ENCODE measurements at regions not wholly inside any gene's neighbourhood (a gene's known extent, or its start where the extent isn't known, plus 50 kb on each side); places are given as distances from the start of the nearest gene placed in this dataset.

- TF ChIP-seq ZNF518A (tag by site-specific recombination; conservative IDR thresholded peaks at IDR 0.05; ENCODE audit: low read depth) (no peak), ATF2 (tag by site-specific recombination; IDR thresholded peaks at IDR 0.05; ENCODE audit: low read depth) (no peak), ZNF394 (tag by site-specific recombination; IDR thresholded peaks at IDR 0.05; ENCODE audit: borderline replicate concordance) (no peak), ZIC2 (tag by site-specific recombination; IDR thresholded peaks at IDR 0.05) (no peak), ZNF501 (tag by site-specific recombination; IDR thresholded peaks at IDR 0.05) (no peak), ZSCAN5A (tag by site-specific recombination; IDR thresholded peaks at IDR 0.05) (no peak), ZNF211 (tag by site-specific recombination; IDR thresholded peaks at IDR 0.05; ENCODE audit: low read depth) (no peak)
These were observed 182.5 kb downstream of the ZC3H11B start (continued) for GRCh38 chr1:219430419-219430818.

GRCh38 chr1:219428651-219429050 lies 184.3 kb downstream of the ZC3H11B start:
- H3K9me3 ChIP-seq (ENCODE audit: control insufficient read depth, insufficient read depth, low read depth, low read length): no peaks in the 10 kb centered on the region
- H3K4me1 ChIP-seq (ENCODE audit: control insufficient read depth, insufficient read depth, low read length): no peaks in the 10 kb centered on the region
- no peak for TF ChIP-seq ZNF707 (tag by site-specific recombination; IDR thresholded peaks at IDR 0.05)
- no peak for TF ChIP-seq ZNF146 (tag by site-specific recombination; IDR thresholded peaks at IDR 0.05)
- ChIA-PET POLR2A (no interaction called here), CTCF (interaction anchor here (0.6 to 3.9 kb wide), 2 partner anchors 11 to 49 kb away, joined by 3 to 24 read pairs; no protein-coding TSS in a partner anchor)
- H3K36me3 ChIP-seq (ENCODE audit: control insufficient read depth in 2 of 2, insufficient read depth in 1 of 2, low read length in 2 of 2): no peaks in the 10 kb centered on the region
- no peak overlapping the region for H3K4me3 ChIP-seq (ENCODE audit: low read depth, low read length)
- no peak overlapping the region for H3K27ac ChIP-seq (ENCODE audit: extremely low read depth, low read depth, low read length)

GRCh38 chr1:219427989-219428388 lies 184.9 kb downstream of the ZC3H11B start:
- Histone ChIP-seq H3K27ac (ENCODE audit: extremely low read depth, low read depth, low read length) (no peak overlapping the region), H3K9me3 (ENCODE audit: control insufficient read depth, insufficient read depth, low read depth, low read length) (no peaks in the 10 kb centered on the region), H3K4me3 (ENCODE audit: low read depth, low read length) (no peak overlapping the region), H3K4me1 (ENCODE audit: control insufficient read depth, insufficient read depth, low read length) (no peaks in the 10 kb centered on the region), H3K36me3 (ENCODE audit: control insufficient read depth in 2 of 2, insufficient read depth in 1 of 2, low read length in 2 of 2) (no peaks in the 10 kb centered on the region)
- TF ChIP-seq ZNF664 (tag by site-specific recombination; IDR thresholded peaks at IDR 0.05) (no peak), HIC1 (tag by site-specific recombination; IDR thresholded peaks at IDR 0.05) (no peak), SP7 (tag by site-specific recombination; IDR thresholded peaks at IDR 0.05) (no peak), ZNF223 (tag by site-specific recombination; IDR thresholded peaks at IDR 0.05) (no peak), ZNF23 (tag by site-specific recombination; IDR thresholded peaks at IDR 0.05; ENCODE audit: borderline replicate concordance) (no peak), ZNF692 (tag by site-specific recombination; IDR thresholded peaks at IDR 0.05) (no peak)
- ChIA-PET CTCF (interaction anchor here (0.6 to 3.9 kb wide), 2 partner anchors 11 to 49 kb away, joined by 3 to 24 read pairs; no protein-coding TSS in a partner anchor), POLR2A (no interaction called here)
